GM13976 (cell line): ENCODE measurements at regions not wholly inside any gene's neighbourhood (a gene's known extent, or its start where the extent isn't known, plus 50 kb on each side); places are given as distances from the start of the nearest gene placed in this dataset.
A peak's percentile ranks its signal among the peaks of the same experiment; 100 is the strongest.

Experiments
- DNase-seq: peaks from one replicate; pipeline ENCODE4 v3.0.0; 2012; ENCODE audit warnings: low spot score
- in situ Hi-C: fragments of 300-500 bp; cut with MboI; formaldehyde crosslinking; loops from one replicate; pipeline ENCODE4 v1.12.0; 2022; ENCODE audit warnings: low sequenced_read_pairs, mixed read lengths, inconsistent platforms; ENCODE audit not compliant: unreplicated experiment
- TF ChIP-seq, protein P1 (sequence below): IDR thresholded peaks from 2 replicates; pipeline ENCODE4 v1.5.1; 2012; ENCODE audit warnings: borderline replicate concordance, mild to moderate bottlenecking; ENCODE audit not compliant: insufficient read depth; ENCODE audit errors: extremely low read depth, missing control alignments, control extremely low read depth

GRCh38 chr6:6376845-6377244, 56.4 kb upstream of the F13A1 start:
- in situ Hi-C loops, result no loop called here
- peak; percentile 18 for DNase-seq
- TF ChIP-seq, protein P1, sequence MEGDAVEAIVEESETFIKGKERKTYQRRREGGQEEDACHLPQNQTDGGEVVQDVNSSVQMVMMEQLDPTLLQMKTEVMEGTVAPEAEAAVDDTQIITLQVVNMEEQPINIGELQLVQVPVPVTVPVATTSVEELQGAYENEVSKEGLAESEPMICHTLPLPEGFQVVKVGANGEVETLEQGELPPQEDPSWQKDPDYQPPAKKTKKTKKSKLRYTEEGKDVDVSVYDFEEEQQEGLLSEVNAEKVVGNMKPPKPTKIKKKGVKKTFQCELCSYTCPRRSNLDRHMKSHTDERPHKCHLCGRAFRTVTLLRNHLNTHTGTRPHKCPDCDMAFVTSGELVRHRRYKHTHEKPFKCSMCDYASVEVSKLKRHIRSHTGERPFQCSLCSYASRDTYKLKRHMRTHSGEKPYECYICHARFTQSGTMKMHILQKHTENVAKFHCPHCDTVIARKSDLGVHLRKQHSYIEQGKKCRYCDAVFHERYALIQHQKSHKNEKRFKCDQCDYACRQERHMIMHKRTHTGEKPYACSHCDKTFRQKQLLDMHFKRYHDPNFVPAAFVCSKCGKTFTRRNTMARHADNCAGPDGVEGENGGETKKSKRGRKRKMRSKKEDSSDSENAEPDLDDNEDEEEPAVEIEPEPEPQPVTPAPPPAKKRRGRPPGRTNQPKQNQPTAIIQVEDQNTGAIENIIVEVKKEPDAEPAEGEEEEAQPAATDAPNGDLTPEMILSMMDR, result no peak

DNA sequence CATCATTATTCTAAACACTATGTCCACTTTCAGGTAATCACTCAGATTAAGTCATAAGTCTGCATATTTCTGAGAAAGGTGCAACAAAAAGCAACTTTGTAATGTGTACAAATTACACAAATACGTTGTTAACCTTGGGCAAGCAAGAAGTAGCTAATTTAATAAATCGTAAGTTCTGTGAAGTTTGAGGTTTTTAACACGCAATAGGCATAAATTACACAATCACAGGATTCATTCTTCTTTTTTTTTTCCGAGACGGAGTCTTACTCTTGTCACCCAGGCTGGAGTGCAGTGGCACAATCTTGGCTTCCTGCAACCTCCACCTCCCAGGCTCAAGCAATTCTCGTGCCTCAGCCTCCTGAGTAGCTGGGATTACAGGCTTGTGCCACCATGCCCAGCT, 57.2 kb upstream of the F13A1 start:
- no peak for DNase-seq
- in situ Hi-C loops, result no loop called here
- TF ChIP-seq, protein P1, result no peak

- in situ Hi-C loops, result no loop called here
- TF ChIP-seq, protein P1, result no peak
- no peak for DNase-seq
Measured at GRCh38 chr6:6379573-6379972, 59.1 kb upstream of the F13A1 start.

DNA sequence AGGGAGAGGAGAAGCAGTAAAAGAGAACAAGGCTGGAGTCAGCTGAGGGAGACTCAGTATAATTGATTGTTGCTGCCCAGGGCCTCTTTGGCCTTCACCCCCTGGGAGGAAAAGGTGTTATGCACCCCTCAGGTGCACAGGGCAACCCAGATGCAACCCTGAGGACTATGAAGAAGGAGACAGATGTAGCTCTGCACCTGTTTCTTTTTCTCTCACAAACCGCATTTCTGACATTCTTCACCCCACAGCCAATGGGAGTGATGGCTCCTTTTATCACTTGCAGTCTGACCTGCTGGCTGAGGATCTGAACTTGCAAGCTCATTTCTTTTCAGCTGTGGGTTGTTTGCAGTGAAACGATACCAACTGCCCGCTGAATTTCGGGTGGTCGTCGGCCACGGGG, 64.1 kb upstream of the F13A1 start:
- in situ Hi-C loops, result no loop called here
- TF ChIP-seq, protein P1, result no peak
- DNase-seq, result no peak

GRCh38 chr6:6386010-6386409, 65.5 kb upstream of the F13A1 start:
- no peak for DNase-seq
- TF ChIP-seq, protein P1, result no peak
- in situ Hi-C loops, result no loop called here

GRCh38 chr6:6390849-6391602, 70.6 kb upstream of the F13A1 start:
- TF ChIP-seq, protein P1, result no peak
- DNase-seq, result peak; percentile 57
- in situ Hi-C loops, result no loop called here
